Lower leg skin (tissue), 3 donors: ENCODE measurements at regions not wholly inside any gene's neighbourhood (a gene's known extent, or its start where the extent isn't known, plus 50 kb on each side); places are given as distances from the start of the nearest gene placed in this dataset.

Experiments used
- POLR2A ChIP-seq, 2 donors: fragments of 450-650 bp; IDR thresholded peaks; one replicate each; pipeline ENCODE4 v1.6.1; 2016 to 2017; ENCODE audit warnings: antibody characterized with exemption in 2 of 2, mild to moderate bottlenecking in 1 of 2, moderate library complexity in 1 of 2
- TF ChIP-seq, protein P1 (sequence below), 3 donors: fragments of 450-650 bp; IDR thresholded peaks; one replicate each; pipeline ENCODE4 v1.5.1; 2016; ENCODE audit warnings: antibody characterized with exemption in 3 of 3, mild to moderate bottlenecking in 3 of 3, moderate library complexity in 2 of 3

DNA sequence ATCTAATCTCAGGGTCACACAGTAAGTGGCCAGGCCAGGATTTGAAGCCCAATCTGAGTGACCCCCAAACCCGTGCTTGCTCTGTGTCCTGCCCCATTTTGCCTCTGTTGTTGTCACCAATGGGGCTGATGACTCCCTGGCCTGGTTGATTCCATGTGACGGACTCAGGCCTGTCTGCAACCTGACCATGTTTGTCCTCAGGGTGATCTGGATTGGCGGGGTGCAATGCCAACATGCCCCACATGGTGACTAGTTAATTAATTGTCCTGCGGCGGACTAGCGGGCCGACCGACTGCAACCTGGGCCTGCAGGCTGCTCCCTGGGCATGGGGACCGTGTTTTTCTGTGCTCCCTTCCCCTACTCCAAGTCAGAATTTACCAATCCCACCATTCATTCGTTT lies 256.3 kb downstream of the MATN1 start:
- TF ChIP-seq, protein P1, sequence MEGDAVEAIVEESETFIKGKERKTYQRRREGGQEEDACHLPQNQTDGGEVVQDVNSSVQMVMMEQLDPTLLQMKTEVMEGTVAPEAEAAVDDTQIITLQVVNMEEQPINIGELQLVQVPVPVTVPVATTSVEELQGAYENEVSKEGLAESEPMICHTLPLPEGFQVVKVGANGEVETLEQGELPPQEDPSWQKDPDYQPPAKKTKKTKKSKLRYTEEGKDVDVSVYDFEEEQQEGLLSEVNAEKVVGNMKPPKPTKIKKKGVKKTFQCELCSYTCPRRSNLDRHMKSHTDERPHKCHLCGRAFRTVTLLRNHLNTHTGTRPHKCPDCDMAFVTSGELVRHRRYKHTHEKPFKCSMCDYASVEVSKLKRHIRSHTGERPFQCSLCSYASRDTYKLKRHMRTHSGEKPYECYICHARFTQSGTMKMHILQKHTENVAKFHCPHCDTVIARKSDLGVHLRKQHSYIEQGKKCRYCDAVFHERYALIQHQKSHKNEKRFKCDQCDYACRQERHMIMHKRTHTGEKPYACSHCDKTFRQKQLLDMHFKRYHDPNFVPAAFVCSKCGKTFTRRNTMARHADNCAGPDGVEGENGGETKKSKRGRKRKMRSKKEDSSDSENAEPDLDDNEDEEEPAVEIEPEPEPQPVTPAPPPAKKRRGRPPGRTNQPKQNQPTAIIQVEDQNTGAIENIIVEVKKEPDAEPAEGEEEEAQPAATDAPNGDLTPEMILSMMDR (IDR thresholded peaks at IDR 0.05): no peak
- TF ChIP-seq POLR2A (IDR thresholded peaks at IDR 0.05): no peak
